ENCODE measurements at regions not wholly inside any gene's neighbourhood (a gene's known extent, or its start where the extent isn't known, plus 50 kb on each side); places are given as distances from the start of the nearest gene placed in this dataset.

DNA sequence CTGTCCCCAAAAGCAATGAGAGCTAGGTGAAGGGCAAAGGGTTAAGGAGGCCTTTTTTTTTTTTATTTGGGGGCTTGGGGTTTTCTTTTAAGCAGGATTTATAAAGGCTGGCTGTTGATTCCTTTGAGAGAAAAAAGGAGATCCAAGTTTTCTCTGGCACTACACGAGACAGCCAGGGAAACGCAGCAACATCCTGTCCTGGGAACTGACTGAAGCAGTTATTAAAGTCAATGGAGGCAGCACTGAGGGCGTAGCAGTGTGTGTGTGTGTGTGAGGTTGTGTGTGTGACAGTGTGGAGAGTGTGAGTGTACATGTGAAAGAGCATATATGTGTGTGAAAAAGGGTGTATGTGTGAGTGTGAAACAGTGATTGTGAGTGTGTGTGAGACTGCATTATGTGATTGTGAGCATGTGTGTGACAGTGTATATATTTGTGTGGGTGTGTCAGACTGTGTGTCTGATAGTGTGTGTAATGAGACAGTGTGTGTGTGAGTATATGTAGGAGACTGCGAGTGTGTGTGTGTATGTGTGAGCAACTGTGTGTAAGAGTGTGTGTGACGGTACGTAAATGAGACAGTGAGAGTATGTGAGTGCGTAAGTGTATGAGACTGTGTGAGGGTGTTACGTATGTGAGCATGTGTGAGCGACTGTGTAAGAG lies 65.9 kb upstream of the TIAM1 start:
- TF ChIP-seq, protein P1, sequence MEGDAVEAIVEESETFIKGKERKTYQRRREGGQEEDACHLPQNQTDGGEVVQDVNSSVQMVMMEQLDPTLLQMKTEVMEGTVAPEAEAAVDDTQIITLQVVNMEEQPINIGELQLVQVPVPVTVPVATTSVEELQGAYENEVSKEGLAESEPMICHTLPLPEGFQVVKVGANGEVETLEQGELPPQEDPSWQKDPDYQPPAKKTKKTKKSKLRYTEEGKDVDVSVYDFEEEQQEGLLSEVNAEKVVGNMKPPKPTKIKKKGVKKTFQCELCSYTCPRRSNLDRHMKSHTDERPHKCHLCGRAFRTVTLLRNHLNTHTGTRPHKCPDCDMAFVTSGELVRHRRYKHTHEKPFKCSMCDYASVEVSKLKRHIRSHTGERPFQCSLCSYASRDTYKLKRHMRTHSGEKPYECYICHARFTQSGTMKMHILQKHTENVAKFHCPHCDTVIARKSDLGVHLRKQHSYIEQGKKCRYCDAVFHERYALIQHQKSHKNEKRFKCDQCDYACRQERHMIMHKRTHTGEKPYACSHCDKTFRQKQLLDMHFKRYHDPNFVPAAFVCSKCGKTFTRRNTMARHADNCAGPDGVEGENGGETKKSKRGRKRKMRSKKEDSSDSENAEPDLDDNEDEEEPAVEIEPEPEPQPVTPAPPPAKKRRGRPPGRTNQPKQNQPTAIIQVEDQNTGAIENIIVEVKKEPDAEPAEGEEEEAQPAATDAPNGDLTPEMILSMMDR (IDR thresholded peaks at IDR 0.05; ENCODE audit: low read depth, low read length, missing input control) = no peak
- TF ChIP-seq, protein P2, sequence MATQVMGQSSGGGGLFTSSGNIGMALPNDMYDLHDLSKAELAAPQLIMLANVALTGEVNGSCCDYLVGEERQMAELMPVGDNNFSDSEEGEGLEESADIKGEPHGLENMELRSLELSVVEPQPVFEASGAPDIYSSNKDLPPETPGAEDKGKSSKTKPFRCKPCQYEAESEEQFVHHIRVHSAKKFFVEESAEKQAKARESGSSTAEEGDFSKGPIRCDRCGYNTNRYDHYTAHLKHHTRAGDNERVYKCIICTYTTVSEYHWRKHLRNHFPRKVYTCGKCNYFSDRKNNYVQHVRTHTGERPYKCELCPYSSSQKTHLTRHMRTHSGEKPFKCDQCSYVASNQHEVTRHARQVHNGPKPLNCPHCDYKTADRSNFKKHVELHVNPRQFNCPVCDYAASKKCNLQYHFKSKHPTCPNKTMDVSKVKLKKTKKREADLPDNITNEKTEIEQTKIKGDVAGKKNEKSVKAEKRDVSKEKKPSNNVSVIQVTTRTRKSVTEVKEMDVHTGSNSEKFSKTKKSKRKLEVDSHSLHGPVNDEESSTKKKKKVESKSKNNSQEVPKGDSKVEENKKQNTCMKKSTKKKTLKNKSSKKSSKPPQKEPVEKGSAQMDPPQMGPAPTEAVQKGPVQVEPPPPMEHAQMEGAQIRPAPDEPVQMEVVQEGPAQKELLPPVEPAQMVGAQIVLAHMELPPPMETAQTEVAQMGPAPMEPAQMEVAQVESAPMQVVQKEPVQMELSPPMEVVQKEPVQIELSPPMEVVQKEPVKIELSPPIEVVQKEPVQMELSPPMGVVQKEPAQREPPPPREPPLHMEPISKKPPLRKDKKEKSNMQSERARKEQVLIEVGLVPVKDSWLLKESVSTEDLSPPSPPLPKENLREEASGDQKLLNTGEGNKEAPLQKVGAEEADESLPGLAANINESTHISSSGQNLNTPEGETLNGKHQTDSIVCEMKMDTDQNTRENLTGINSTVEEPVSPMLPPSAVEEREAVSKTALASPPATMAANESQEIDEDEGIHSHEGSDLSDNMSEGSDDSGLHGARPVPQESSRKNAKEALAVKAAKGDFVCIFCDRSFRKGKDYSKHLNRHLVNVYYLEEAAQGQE (IDR thresholded peaks at IDR 0.05) = no peak
- TF ChIP-seq SP1 (IDR thresholded peaks at IDR 0.05) (no peak), GABPA (IDR thresholded peaks at IDR 0.05 in 1 of 2, conservative IDR thresholded peaks at IDR 0.05 in 1 of 2) (no peak), HNF4A (conservative IDR thresholded peaks at IDR 0.05) (no peak), JUND (IDR thresholded peaks at IDR 0.05) (no peak), YY1 (IDR thresholded peaks at IDR 0.05) (no peak), TAF1 (conservative IDR thresholded peaks at IDR 0.05) (no peak), FOXA1 (IDR thresholded peaks at IDR 0.05) (no peak), EGR1 (IDR thresholded peaks at IDR 0.05; ENCODE audit: low read depth in 2 of 2) (no peak), HNF4G (IDR thresholded peaks at IDR 0.05) (no peak), FOXA2 (IDR thresholded peaks at IDR 0.05) (no peak)
- TF ChIP-seq, protein P3, sequence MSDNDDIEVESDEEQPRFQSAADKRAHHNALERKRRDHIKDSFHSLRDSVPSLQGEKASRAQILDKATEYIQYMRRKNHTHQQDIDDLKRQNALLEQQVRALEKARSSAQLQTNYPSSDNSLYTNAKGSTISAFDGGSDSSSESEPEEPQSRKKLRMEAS (IDR thresholded peaks at IDR 0.05) = no peak
- TF ChIP-seq, protein P4, sequence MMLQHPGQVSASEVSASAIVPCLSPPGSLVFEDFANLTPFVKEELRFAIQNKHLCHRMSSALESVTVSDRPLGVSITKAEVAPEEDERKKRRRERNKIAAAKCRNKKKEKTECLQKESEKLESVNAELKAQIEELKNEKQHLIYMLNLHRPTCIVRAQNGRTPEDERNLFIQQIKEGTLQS (IDR thresholded peaks at IDR 0.05) = no peak

Data from liver (tissue), 3 donors.